Upper lobe of right lung (tissue), 1 donor: ENCODE measurements at regions not wholly inside any gene's neighbourhood (a gene's known extent, or its start where the extent isn't known, plus 50 kb on each side); places are given as distances from the start of the nearest gene placed in this dataset.

Experiments
- ATAC-seq: fragments of 200-7000 bp; cut with Tn5 transposase; one replicate; pipeline ENCODE4 v1.9.1; 2020; ENCODE audit warnings: mild to moderate bottlenecking, moderate library complexity
- DNase-seq: peaks from one replicate; pipeline ENCODE4 v3.0.0-alpha.2; 2020
- H3K27ac ChIP-seq: fragments of 200-600 bp; one replicate; pipeline ENCODE4 v1.8.0; 2022
- H3K27me3 ChIP-seq: fragments of 200-600 bp; one replicate; pipeline ENCODE4 v1.8.0; 2022; ENCODE audit warnings: mild to moderate bottlenecking
- H3K36me3 ChIP-seq: fragments of 200-600 bp; one replicate; pipeline ENCODE4 v1.8.0; 2022
- H3K4me1 ChIP-seq: fragments of 200-600 bp; one replicate; pipeline ENCODE4 v1.8.0; 2022
- H3K4me3 ChIP-seq: fragments of 200-600 bp; one replicate; pipeline ENCODE4 v1.8.0; 2022; ENCODE audit warnings: mild to moderate bottlenecking
- H3K9me3 ChIP-seq: fragments of 200-600 bp; one replicate; pipeline ENCODE4 v1.8.0; 2022
- CTCF ChIP-seq: fragments of 200-600 bp; IDR thresholded peaks from one replicate; pipeline ENCODE4 v1.8.0; 2022; ENCODE audit warnings: antibody characterized with exemption
- intact Hi-C: fragments of 100-400 bp; cut with DNase I; formaldehyde crosslinking; loops from one replicate; pipeline ENCODE4 v1.11.0; 2022
- donor health status: DM: no; HTN: yes; CAD: no; lungs with severe emphysema.

- Histone ChIP-seq H3K27ac (no peak overlapping the region), H3K4me1 (no peaks in the 10 kb centered on the region), H3K36me3 (no peaks in the 10 kb centered on the region), H3K9me3 (no peaks in the 10 kb centered on the region), H3K4me3 (no peak overlapping the region), H3K27me3 (no peaks in the 10 kb centered on the region)
- TF ChIP-seq CTCF: no peak
- intact Hi-C loops: no loop called here
- no peak for DNase-seq
- ATAC-seq: no peak
Observed at GRCh38 chr18:51540562-51540961, 343.1 kb upstream of the MEX3C start.

- ATAC-seq (no peak), DNase-seq (no peak)
- no peaks in the 10 kb centered on the region for H3K4me1 ChIP-seq
- H3K36me3 ChIP-seq: no peaks in the 10 kb centered on the region
- H3K27me3 ChIP-seq: no peaks in the 10 kb centered on the region
- TF ChIP-seq CTCF: no peak
- intact Hi-C loops: no loop called here
- no peak overlapping the region for H3K4me3 ChIP-seq
- no peaks in the 10 kb centered on the region for H3K9me3 ChIP-seq
- H3K27ac ChIP-seq: no peak overlapping the region
Observed at GRCh38 chr18:51541230-51541629, 343.7 kb upstream of the MEX3C start.

GRCh38 chr18:51543658-51544155 is 346.2 kb upstream of the MEX3C start:
- no peak for TF ChIP-seq CTCF
- no peak overlapping the region for H3K27ac ChIP-seq
- no peaks in the 10 kb centered on the region for H3K27me3 ChIP-seq
- ATAC-seq (no peak), DNase-seq (no peak)
- H3K36me3 ChIP-seq: no peaks in the 10 kb centered on the region
- no peaks in the 10 kb centered on the region for H3K9me3 ChIP-seq
- intact Hi-C loops: no loop called here
- no peak overlapping the region for H3K4me3 ChIP-seq
- H3K4me1 ChIP-seq: no peaks in the 10 kb centered on the region

GRCh38 chr18:51545446-51545845 is 348.0 kb upstream of the MEX3C start:
- H3K9me3 ChIP-seq: no peaks in the 10 kb centered on the region
- no peaks in the 10 kb centered on the region for H3K36me3 ChIP-seq
- no peaks in the 10 kb centered on the region for H3K4me1 ChIP-seq
- ATAC-seq: no peak
- intact Hi-C loops: no loop called here
- H3K4me3 ChIP-seq: no peak overlapping the region
- no peak for TF ChIP-seq CTCF
- no peak overlapping the region for H3K27ac ChIP-seq
- no peaks in the 10 kb centered on the region for H3K27me3 ChIP-seq
- DNase-seq: no peak

GRCh38 chr18:51559198-51559901 is 361.9 kb upstream of the MEX3C start:
- H3K9me3 ChIP-seq: no peaks in the 10 kb centered on the region
- intact Hi-C loops: no loop called here
- ATAC-seq (no peak), DNase-seq (no peak)
- no peak for TF ChIP-seq CTCF
- H3K27ac ChIP-seq: no peak overlapping the region
- H3K4me3 ChIP-seq: no peak overlapping the region
- no peaks in the 10 kb centered on the region for H3K4me1 ChIP-seq
- no peaks in the 10 kb centered on the region for H3K36me3 ChIP-seq
- H3K27me3 ChIP-seq: no peaks in the 10 kb centered on the region

GRCh38 chr18:51559902-51560287 is 362.4 kb upstream of the MEX3C start:
- Histone ChIP-seq H3K36me3 (no peaks in the 10 kb centered on the region), H3K4me3 (no peak overlapping the region), H3K27me3 (no peaks in the 10 kb centered on the region), H3K4me1 (no peaks in the 10 kb centered on the region), H3K9me3 (no peaks in the 10 kb centered on the region), H3K27ac (no peak overlapping the region)
- ATAC-seq (no peak), DNase-seq (no peak)
- intact Hi-C loops: no loop called here
- TF ChIP-seq CTCF: no peak
